Mesothelial cell of epicardium (in vitro differentiated cells): ENCODE measurements at regions not wholly inside any gene's neighbourhood (a gene's known extent, or its start where the extent isn't known, plus 50 kb on each side); places are given as distances from the start of the nearest gene placed in this dataset.

ENCODE experiments used
- DNase-seq, 2 experiments: peaks; one replicate each; pipeline ENCODE4 v3.0.0; 2021; ENCODE audit warnings: low spot score in 2 of 2; ENCODE audit not compliant: unreplicated experiment in 2 of 2
- H3K27ac Mint-ChIP-seq: 2 replicates; pipeline ENCODE4 v1.8.0; 2021; ENCODE audit warnings: mixed read lengths
- H3K27me3 Mint-ChIP-seq: 2 replicates; pipeline ENCODE4 v1.8.0; 2021; ENCODE audit warnings: low read depth, mixed read lengths
- H3K36me3 Mint-ChIP-seq: 2 replicates; pipeline ENCODE4 v1.8.0; 2021; ENCODE audit warnings: mixed read lengths
- H3K4me1 Mint-ChIP-seq: 2 replicates; pipeline ENCODE4 v1.8.0; 2021; ENCODE audit warnings: mixed read lengths
- H3K4me3 Mint-ChIP-seq: 2 replicates; pipeline ENCODE4 v1.8.0; 2021; ENCODE audit warnings: mild to moderate bottlenecking, moderate library complexity, mixed read lengths
- H3K9me3 Mint-ChIP-seq: 2 replicates; pipeline ENCODE4 v1.8.0; 2021; ENCODE audit warnings: mixed read lengths
- TF ChIP-seq, protein P1 (sequence below): fragments of 200-600 bp; sonication (generic); IDR thresholded peaks from one replicate; pipeline ENCODE4 v1.5.0; 2021; ENCODE audit warnings: antibody characterized with exemption; ENCODE audit not compliant: unreplicated experiment

DNA sequence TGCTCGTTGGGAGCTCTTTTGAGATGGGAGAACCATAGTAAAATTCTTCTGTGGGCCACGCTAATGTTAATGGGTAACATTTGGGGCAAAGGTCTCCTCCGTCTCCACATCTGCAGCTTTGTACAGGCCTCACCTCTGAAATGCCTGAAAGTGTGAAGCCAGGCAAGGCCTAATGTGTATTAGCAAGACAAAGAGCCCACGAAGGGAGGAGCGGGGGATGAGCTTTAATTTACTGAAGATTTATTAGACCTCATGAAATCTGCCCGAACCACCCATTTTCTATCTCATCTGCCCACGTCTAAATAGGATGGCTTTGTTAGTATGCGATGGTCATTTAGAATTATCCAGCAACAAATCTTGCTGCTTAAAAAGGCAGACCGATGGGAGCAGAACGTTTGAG lies 408.9 kb downstream of the PMP22 start:
- TF ChIP-seq, protein P1, sequence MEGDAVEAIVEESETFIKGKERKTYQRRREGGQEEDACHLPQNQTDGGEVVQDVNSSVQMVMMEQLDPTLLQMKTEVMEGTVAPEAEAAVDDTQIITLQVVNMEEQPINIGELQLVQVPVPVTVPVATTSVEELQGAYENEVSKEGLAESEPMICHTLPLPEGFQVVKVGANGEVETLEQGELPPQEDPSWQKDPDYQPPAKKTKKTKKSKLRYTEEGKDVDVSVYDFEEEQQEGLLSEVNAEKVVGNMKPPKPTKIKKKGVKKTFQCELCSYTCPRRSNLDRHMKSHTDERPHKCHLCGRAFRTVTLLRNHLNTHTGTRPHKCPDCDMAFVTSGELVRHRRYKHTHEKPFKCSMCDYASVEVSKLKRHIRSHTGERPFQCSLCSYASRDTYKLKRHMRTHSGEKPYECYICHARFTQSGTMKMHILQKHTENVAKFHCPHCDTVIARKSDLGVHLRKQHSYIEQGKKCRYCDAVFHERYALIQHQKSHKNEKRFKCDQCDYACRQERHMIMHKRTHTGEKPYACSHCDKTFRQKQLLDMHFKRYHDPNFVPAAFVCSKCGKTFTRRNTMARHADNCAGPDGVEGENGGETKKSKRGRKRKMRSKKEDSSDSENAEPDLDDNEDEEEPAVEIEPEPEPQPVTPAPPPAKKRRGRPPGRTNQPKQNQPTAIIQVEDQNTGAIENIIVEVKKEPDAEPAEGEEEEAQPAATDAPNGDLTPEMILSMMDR = no peak
- H3K27me3 Mint-ChIP-seq = peaks cover 6% of the 10 kb centered on the region
- no peaks in the 10 kb centered on the region for H3K36me3 Mint-ChIP-seq
- peaks cover 8% of the 10 kb centered on the region for H3K4me1 Mint-ChIP-seq
- no peak overlapping the region for H3K27ac Mint-ChIP-seq
- no peak for DNase-seq
- H3K9me3 Mint-ChIP-seq = peaks cover 11% of the 10 kb centered on the region
- H3K4me3 Mint-ChIP-seq = no peak overlapping the region

DNA sequence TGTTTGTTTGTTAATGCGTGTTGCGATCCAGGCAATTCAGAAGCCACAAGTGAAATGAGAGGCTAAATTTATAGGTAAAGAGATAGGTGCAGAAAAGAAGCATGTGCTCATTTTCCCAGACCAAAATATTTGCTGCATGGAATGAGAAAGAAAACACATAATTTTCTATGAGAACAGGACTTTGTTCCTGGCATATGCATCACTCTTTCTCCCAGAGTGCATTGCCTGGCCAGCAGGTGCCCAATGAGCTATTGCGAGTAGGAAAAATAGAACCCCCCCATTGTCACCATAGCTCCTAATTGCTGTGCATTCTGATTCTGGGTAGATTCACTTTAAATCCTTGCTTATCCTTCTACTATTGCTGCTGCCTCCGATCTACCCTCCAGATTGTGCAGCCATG lies 410.4 kb downstream of the PMP22 start:
- no peaks in the 10 kb centered on the region for H3K36me3 Mint-ChIP-seq
- peaks cover 11% of the 10 kb centered on the region for H3K9me3 Mint-ChIP-seq
- no peak overlapping the region for H3K27ac Mint-ChIP-seq
- DNase-seq = no peak
- H3K4me3 Mint-ChIP-seq = no peak overlapping the region
- H3K4me1 Mint-ChIP-seq = peaks cover 2% of the 10 kb centered on the region
- TF ChIP-seq, protein P1 = no peak
- H3K27me3 Mint-ChIP-seq = peaks cover 17% of the 10 kb centered on the region

DNA sequence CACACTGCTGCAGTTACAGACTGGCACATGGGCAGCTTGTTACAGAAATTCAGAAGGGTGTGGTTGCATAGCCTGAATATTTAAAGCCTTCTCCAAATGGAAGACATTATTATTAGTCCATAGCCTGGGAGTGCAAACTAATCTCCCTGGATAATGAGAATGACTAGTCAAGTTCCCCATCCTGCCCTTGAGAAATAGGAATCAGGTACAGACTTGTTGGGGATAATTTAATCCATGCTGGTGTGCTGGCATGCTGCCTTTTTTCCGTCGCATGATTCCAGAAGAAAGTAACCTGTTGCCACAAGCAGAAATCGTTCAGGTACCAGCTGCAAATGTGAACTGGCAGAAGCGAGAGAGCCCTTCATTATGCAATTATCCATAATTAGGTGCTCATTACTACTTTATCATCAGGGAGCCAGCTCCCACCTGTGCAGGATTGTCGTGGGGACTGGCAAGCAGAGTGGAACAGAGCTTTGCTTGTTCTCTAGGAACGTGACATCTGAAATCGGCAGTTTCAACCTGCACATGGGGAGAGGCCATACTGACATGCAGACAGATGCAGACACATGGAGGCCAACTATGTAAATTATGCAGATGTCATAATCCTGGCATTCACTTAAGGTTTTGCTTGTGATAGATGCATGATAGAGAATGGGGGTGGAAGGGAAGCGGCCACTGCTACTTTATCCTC lies 419.4 kb downstream of the PMP22 start:
- TF ChIP-seq, protein P1 = no peak
- peaks cover 3% of the 10 kb centered on the region for H3K9me3 Mint-ChIP-seq
- no peak overlapping the region for H3K4me3 Mint-ChIP-seq
- H3K27me3 Mint-ChIP-seq = peaks cover 35% of the 10 kb centered on the region
- H3K27ac Mint-ChIP-seq = no peak overlapping the region
- no peak for DNase-seq
- no peaks in the 10 kb centered on the region for H3K36me3 Mint-ChIP-seq
- H3K4me1 Mint-ChIP-seq = peaks cover 13% of the 10 kb centered on the region

- TF ChIP-seq, protein P1 = no peak
- no peak overlapping the region for H3K4me3 Mint-ChIP-seq
- H3K9me3 Mint-ChIP-seq = peaks cover 3% of the 10 kb centered on the region
- peaks cover 21% of the 10 kb centered on the region for H3K27me3 Mint-ChIP-seq
- no peaks in the 10 kb centered on the region for H3K36me3 Mint-ChIP-seq
- DNase-seq = no peak
- peaks cover 14% of the 10 kb centered on the region for H3K4me1 Mint-ChIP-seq
- H3K27ac Mint-ChIP-seq = no peak overlapping the region
These were observed 421.9 kb downstream of the PMP22 start for GRCh38 chr17:14843086-14843795.

DNA sequence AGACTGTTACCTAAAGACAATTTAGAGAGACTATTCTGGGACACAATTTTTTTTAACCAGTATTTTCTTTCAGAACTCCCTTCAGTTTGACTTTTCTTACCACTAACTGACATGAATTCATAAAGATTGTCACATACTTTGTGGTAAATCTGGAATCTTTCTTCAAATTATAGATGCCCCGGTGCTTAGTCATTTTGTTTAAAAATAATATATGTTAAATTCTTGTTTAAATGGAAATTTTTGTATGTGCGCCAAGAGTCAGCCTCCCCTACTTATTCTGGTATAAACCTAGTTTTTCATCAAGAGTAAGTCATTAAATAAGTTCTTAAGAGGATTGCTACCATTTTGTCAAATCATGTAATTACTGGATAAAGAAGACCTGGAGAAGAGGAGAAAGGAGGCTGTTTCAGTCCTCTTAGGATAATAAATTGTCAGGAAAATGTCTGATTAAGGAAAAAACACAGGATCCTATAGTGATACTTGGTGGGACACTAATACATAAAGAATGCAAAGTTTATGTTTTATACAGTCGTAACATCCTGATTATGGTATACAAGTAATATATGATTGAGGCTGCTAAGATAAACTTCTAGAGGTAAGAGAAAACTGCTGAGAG lies 424.4 kb downstream of the PMP22 start:
- H3K27me3 Mint-ChIP-seq = peaks cover 20% of the 10 kb centered on the region
- DNase-seq = no peak
- H3K4me3 Mint-ChIP-seq = no peak overlapping the region
- peaks cover 6% of the 10 kb centered on the region for H3K4me1 Mint-ChIP-seq
- TF ChIP-seq, protein P1 = no peak
- no peak overlapping the region for H3K27ac Mint-ChIP-seq
- H3K36me3 Mint-ChIP-seq = no peaks in the 10 kb centered on the region
- H3K9me3 Mint-ChIP-seq = peaks cover 15% of the 10 kb centered on the region
